AG04450 (cell line): ENCODE measurements at regions not wholly inside any gene's neighbourhood (a gene's known extent, or its start where the extent isn't known, plus 50 kb on each side); places are given as distances from the start of the nearest gene placed in this dataset.

Source experiments
- CTCF ChIA-PET: fragments of 300-600, 350-600 bp; formaldehyde crosslinking; extraction: SDS; loops from one replicate; lab custom pipeline; 2022; ENCODE audit warnings: antibody characterized with exemption, inconsistent platforms; lab: Charles Lee
- POLR2A ChIA-PET: fragments of 350-600 bp; formaldehyde crosslinking; extraction: SDS; loops from one replicate; lab custom pipeline; 2021; ENCODE audit warnings: antibody characterized with exemption, inconsistent platforms; lab: Yijun Ruan, JAX
- DNase-seq: peaks from one replicate; pipeline ENCODE4 v3.0.0-alpha.2; 2011; ENCODE audit warnings: low read depth, low spot score
- H3K27ac ChIP-seq: one replicate; pipeline ENCODE4 v1.5.1; 2012; ENCODE audit warnings: low read depth, low read length, control low read depth
- H3K27me3 ChIP-seq: one replicate; pipeline ENCODE4 v1.6.0; 2012; ENCODE audit warnings: low read length; ENCODE audit not compliant: control insufficient read depth, insufficient read depth
- H3K4me3 ChIP-seq: 2 replicates; pipeline ENCODE4 v1.5.1; 2011; ENCODE audit warnings: mild to moderate bottlenecking, low read depth, low read length, control low read depth
- H3K9me3 ChIP-seq: 2 replicates; pipeline ENCODE4 v1.5.1; 2012; ENCODE audit warnings: low read length; ENCODE audit not compliant: control insufficient read depth, insufficient read depth
- TF ChIP-seq, protein P1 (sequence below): IDR thresholded peaks from 2 replicates; pipeline ENCODE4 v1.5.1; 2011; ENCODE audit warnings: low read depth, low read length, control low read depth, inconsistent platforms

DNA sequence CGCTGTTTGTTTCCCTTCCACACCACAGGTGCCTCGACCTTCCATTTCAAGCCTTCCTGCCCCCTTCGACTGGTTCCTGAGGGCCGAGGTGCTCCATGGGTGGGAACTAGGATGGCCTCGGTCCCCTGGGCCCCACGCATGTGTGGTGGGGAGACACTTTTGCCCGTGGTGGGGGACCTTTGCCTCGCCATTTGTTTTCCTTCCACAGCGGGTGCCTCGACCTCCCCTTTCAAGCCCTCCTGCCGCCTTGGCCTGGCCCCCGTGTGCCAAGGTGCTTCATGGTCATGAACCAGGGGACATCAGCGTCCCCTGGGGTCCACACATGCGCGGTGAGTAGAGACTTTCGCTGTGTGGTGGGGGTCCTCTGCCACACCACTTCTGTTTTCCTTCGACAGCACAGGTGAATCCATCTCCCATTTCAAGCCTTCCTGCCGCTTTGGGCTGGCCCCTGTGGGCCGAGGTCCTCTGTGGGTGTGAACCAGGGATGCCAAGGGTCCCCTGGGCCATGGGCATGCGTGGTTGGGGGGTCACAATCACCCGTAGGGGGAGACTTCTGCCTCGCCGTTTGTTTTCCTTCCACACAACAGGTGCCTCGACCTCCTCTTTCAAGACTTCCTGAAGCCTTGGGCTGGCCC lies 364.4 kb downstream of the ALG10 start:
- DNase-seq, result no peak
- Histone ChIP-seq H3K27ac (no peak overlapping the region), H3K9me3 (peaks cover 100% of the 10 kb centered on the region), H3K4me3 (no peak overlapping the region), H3K27me3 (no peaks in the 10 kb centered on the region)
- TF ChIP-seq, protein P1, sequence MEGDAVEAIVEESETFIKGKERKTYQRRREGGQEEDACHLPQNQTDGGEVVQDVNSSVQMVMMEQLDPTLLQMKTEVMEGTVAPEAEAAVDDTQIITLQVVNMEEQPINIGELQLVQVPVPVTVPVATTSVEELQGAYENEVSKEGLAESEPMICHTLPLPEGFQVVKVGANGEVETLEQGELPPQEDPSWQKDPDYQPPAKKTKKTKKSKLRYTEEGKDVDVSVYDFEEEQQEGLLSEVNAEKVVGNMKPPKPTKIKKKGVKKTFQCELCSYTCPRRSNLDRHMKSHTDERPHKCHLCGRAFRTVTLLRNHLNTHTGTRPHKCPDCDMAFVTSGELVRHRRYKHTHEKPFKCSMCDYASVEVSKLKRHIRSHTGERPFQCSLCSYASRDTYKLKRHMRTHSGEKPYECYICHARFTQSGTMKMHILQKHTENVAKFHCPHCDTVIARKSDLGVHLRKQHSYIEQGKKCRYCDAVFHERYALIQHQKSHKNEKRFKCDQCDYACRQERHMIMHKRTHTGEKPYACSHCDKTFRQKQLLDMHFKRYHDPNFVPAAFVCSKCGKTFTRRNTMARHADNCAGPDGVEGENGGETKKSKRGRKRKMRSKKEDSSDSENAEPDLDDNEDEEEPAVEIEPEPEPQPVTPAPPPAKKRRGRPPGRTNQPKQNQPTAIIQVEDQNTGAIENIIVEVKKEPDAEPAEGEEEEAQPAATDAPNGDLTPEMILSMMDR, result no peak
- ChIA-PET POLR2A (no interaction called here), CTCF (no interaction called here)

GRCh38 chr12:34387711-34388635 lies 365.7 kb downstream of the ALG10 start:
- TF ChIP-seq, protein P1, result no peak
- no peaks in the 10 kb centered on the region for H3K27me3 ChIP-seq
- POLR2A ChIA-PET, result no interaction called here
- H3K4me3 ChIP-seq, result no peak overlapping the region
- DNase-seq, result no peak
- H3K9me3 ChIP-seq, result peaks cover 100% of the 10 kb centered on the region
- CTCF ChIA-PET, result no interaction called here
- H3K27ac ChIP-seq, result no peak overlapping the region

GRCh38 chr12:34388636-34389377 lies 366.5 kb downstream of the ALG10 start:
- H3K27me3 ChIP-seq, result no peaks in the 10 kb centered on the region
- H3K4me3 ChIP-seq, result no peak overlapping the region
- no peak overlapping the region for H3K27ac ChIP-seq
- no peak for DNase-seq
- TF ChIP-seq, protein P1, result no peak
- ChIA-PET POLR2A (no interaction called here), CTCF (no interaction called here)
- H3K9me3 ChIP-seq, result peaks cover 100% of the 10 kb centered on the region

- POLR2A ChIA-PET, result no interaction called here
- CTCF ChIA-PET, result no interaction called here
Observed at GRCh38 chr12:34389378-34390170, 367.3 kb downstream of the ALG10 start.

More at GRCh38 chr12:34389378-34390170, 367.3 kb downstream of the ALG10 start:
- no peak for DNase-seq
- Histone ChIP-seq H3K9me3 (peaks cover 100% of the 10 kb centered on the region), H3K4me3 (no peak overlapping the region), H3K27ac (no peak overlapping the region), H3K27me3 (no peaks in the 10 kb centered on the region)
- TF ChIP-seq, protein P1, result no peak
